ENCODE measurements at regions not wholly inside any gene's neighbourhood (a gene's known extent, or its start where the extent isn't known, plus 50 kb on each side); places are given as distances from the start of the nearest gene placed in this dataset.

DNA sequence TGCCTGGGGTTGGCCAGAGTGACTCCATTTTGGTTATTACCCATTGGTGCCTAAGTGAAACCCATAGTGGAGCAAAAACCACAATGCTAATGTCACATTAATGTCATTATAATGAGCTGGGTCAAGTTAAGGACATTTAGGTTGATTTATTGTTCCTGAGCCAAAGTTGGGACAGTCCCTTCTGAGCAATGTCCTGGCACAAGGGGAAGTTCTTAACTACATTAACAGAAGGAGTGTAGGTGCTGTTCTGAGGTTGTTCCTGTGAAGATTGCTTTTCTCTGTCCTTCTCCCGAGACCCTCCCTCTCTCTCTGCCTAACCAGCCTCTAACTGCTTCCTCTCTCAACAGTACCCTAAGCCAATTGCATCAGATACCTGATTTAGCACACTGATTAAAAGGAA lies 1956.8 kb upstream of the PCDH10 start:
- Histone ChIP-seq H3K9me3 (ENCODE audit: low read depth, low read length) (no peaks in the 10 kb centered on the region), H3K36me3 (ENCODE audit: insufficient read depth, low read length) (no peaks in the 10 kb centered on the region), H3K9ac (ENCODE audit: insufficient read length) (no peak overlapping the region), H3K4me3 (no peak overlapping the region), H3K27ac (no peak overlapping the region)
- DNase-seq (ENCODE audit: low read depth, low spot score) = no peak
- TF ChIP-seq POLR2AphosphoS5 (IDR thresholded peaks at IDR 0.05; ENCODE audit: borderline replicate concordance, low read depth, low read length) = no peak
- TF ChIP-seq FOXP2 (optimal IDR thresholded peaks at IDR 0.05; ENCODE audit: control extremely low read depth, extremely low read length, insufficient read depth) = no peak
- no peak for TF ChIP-seq EZH2 (IDR thresholded peaks at IDR 0.05)

- no peak for TF ChIP-seq FOXP2 (optimal IDR thresholded peaks at IDR 0.05; ENCODE audit: control extremely low read depth, extremely low read length, insufficient read depth)
- no peak for TF ChIP-seq POLR2AphosphoS5 (IDR thresholded peaks at IDR 0.05; ENCODE audit: borderline replicate concordance, low read depth, low read length)
- no peak for TF ChIP-seq EZH2 (IDR thresholded peaks at IDR 0.05)
- Histone ChIP-seq H3K9ac (ENCODE audit: insufficient read length) (no peak overlapping the region), H3K27ac (no peak overlapping the region), H3K4me3 (no peak overlapping the region), H3K36me3 (ENCODE audit: insufficient read depth, low read length) (no peaks in the 10 kb centered on the region), H3K9me3 (ENCODE audit: low read depth, low read length) (no peaks in the 10 kb centered on the region)
- DNase-seq (ENCODE audit: low read depth, low spot score) = no peak
Measured at GRCh38 chr4:131207589-131207988, 1941.5 kb upstream of the PCDH10 start.

DNA sequence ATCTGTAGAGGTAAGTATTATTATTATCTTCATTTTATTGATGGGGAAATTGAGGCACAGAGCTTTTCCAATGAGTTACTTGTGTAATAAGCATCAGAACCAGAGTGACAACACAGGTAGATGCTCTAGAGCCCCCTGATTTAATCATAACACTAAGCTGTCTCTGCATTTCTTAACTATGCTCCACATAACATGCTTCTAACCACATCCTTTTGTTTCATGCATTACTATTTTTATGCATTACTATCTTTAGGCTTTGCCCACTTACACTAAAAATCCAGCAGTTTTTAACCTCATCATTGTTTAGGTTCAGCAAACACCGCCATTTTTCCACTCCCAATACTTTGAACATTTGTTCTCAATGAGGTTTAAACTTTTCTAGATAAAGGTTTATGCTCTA lies 1900.8 kb upstream of the PCDH10 start:
- DNase-seq (ENCODE audit: low read depth, low spot score) = no peak
- TF ChIP-seq POLR2AphosphoS5 (IDR thresholded peaks at IDR 0.05; ENCODE audit: borderline replicate concordance, low read depth, low read length) = no peak
- TF ChIP-seq FOXP2 (optimal IDR thresholded peaks at IDR 0.05; ENCODE audit: control extremely low read depth, extremely low read length, insufficient read depth) = no peak
- TF ChIP-seq EZH2 (IDR thresholded peaks at IDR 0.05) = no peak
- H3K9ac ChIP-seq (ENCODE audit: insufficient read length) = no peak overlapping the region
- no peak overlapping the region for H3K27ac ChIP-seq
- no peaks in the 10 kb centered on the region for H3K36me3 ChIP-seq (ENCODE audit: insufficient read depth, low read length)
- no peaks in the 10 kb centered on the region for H3K9me3 ChIP-seq (ENCODE audit: low read depth, low read length)
- no peak overlapping the region for H3K4me3 ChIP-seq

GRCh38 chr4:131251321-131251720 lies 1897.8 kb upstream of the PCDH10 start:
- Histone ChIP-seq H3K36me3 (ENCODE audit: insufficient read depth, low read length) (no peaks in the 10 kb centered on the region), H3K4me3 (no peak overlapping the region), H3K27ac (no peak overlapping the region), H3K9me3 (ENCODE audit: low read depth, low read length) (no peaks in the 10 kb centered on the region), H3K9ac (ENCODE audit: insufficient read length) (no peak overlapping the region)
- no peak for DNase-seq (ENCODE audit: low read depth, low spot score)
- TF ChIP-seq POLR2AphosphoS5 (IDR thresholded peaks at IDR 0.05; ENCODE audit: borderline replicate concordance, low read depth, low read length) (no peak), EZH2 (IDR thresholded peaks at IDR 0.05) (no peak), FOXP2 (optimal IDR thresholded peaks at IDR 0.05; ENCODE audit: control extremely low read depth, extremely low read length, insufficient read depth) (no peak)

DNA sequence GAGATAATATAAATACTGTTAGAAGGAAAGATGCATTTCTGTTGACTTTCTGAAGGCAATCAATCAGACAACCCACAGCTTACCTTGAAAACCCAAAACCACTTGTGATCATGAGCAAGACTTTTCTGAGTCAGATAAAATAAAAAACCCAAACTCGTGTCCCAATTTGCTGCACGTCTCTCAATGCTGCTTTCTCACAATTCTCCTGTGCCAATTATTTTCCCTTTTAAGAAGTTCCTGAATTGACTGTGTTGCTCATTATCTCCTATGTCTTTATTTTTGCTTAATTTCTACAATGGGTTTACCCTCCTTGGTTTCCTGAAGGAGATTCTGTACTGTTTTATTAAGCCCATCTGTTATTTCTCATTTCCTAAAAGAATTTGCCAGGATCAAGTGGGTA lies 1891.9 kb upstream of the PCDH10 start:
- TF ChIP-seq FOXP2 (optimal IDR thresholded peaks at IDR 0.05; ENCODE audit: control extremely low read depth, extremely low read length, insufficient read depth) (no peak), POLR2AphosphoS5 (IDR thresholded peaks at IDR 0.05; ENCODE audit: borderline replicate concordance, low read depth, low read length) (no peak), EZH2 (IDR thresholded peaks at IDR 0.05) (no peak)
- Histone ChIP-seq H3K4me3 (no peak overlapping the region), H3K9me3 (ENCODE audit: low read depth, low read length) (no peaks in the 10 kb centered on the region), H3K9ac (ENCODE audit: insufficient read length) (no peak overlapping the region), H3K36me3 (ENCODE audit: insufficient read depth, low read length) (no peaks in the 10 kb centered on the region), H3K27ac (no peak overlapping the region)
- no peak for DNase-seq (ENCODE audit: low read depth, low spot score)

DNA sequence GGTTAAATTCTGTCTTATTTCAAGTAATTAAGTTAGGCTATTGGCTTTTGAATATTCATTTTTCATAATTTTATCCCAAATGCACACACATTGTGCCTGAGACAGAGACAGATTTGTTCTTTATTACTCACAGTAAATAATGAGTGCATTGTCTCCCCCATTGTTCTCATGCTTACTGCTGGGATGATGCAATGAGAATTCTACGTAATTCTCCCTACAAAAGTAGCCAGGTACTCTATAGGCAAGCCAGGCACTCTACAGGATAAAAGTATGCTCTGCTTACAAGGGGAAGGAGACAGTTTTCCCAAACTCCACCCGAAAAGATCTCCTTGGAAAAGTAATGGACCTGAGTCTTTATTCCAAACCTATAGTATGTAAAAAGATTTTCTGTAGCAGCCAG lies 1890.7 kb upstream of the PCDH10 start:
- H3K36me3 ChIP-seq (ENCODE audit: insufficient read depth, low read length) = no peaks in the 10 kb centered on the region
- TF ChIP-seq FOXP2 (optimal IDR thresholded peaks at IDR 0.05; ENCODE audit: control extremely low read depth, extremely low read length, insufficient read depth) = no peak
- TF ChIP-seq POLR2AphosphoS5 (IDR thresholded peaks at IDR 0.05; ENCODE audit: borderline replicate concordance, low read depth, low read length) = no peak
- TF ChIP-seq EZH2 (IDR thresholded peaks at IDR 0.05) = no peak
- no peak for DNase-seq (ENCODE audit: low read depth, low spot score)
- no peak overlapping the region for H3K4me3 ChIP-seq
- H3K9me3 ChIP-seq (ENCODE audit: low read depth, low read length) = no peaks in the 10 kb centered on the region
- H3K27ac ChIP-seq = no peak overlapping the region
- no peak overlapping the region for H3K9ac ChIP-seq (ENCODE audit: insufficient read length)

DNA sequence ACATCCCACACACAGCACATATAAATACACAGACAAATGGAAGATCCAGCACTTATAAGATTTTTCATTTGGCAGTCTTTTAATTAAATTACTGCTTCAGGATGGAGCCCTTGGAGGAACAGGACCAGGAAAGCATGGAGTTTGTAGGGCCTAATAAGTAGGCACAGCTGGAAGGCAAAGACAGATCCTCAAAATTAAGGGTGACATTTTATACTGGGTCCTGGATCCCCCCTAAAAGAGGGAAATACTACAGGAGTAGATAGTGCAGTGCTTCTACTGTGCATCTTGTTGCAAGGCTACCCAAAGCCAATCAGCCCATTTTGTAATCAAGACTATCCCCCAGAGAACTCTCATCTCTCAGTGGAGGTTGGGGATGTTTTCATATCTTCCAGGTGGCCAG lies 1860.7 kb upstream of the PCDH10 start:
- Histone ChIP-seq H3K36me3 (ENCODE audit: insufficient read depth, low read length) (no peaks in the 10 kb centered on the region), H3K9ac (ENCODE audit: insufficient read length) (no peak overlapping the region), H3K27ac (no peak overlapping the region), H3K9me3 (ENCODE audit: low read depth, low read length) (no peaks in the 10 kb centered on the region), H3K4me3 (no peak overlapping the region)
- no peak for TF ChIP-seq POLR2AphosphoS5 (IDR thresholded peaks at IDR 0.05; ENCODE audit: borderline replicate concordance, low read depth, low read length)
- DNase-seq (ENCODE audit: low read depth, low spot score) = no peak

- DNase-seq (ENCODE audit: low read depth, low spot score) = no peak
- no peaks in the 10 kb centered on the region for H3K9me3 ChIP-seq (ENCODE audit: low read depth, low read length)
- H3K9ac ChIP-seq (ENCODE audit: insufficient read length) = no peak overlapping the region
- H3K27ac ChIP-seq = no peak overlapping the region
- H3K4me3 ChIP-seq = no peak overlapping the region
- TF ChIP-seq POLR2AphosphoS5 (IDR thresholded peaks at IDR 0.05; ENCODE audit: borderline replicate concordance, low read depth, low read length) (no peak), FOXP2 (optimal IDR thresholded peaks at IDR 0.05; ENCODE audit: control extremely low read depth, extremely low read length, insufficient read depth) (no peak), EZH2 (IDR thresholded peaks at IDR 0.05) (no peak)
- H3K36me3 ChIP-seq (ENCODE audit: insufficient read depth, low read length) = no peaks in the 10 kb centered on the region
Measured at GRCh38 chr4:131296192-131296591, 1852.9 kb upstream of the PCDH10 start.

GRCh38 chr4:131302108-131302507 lies 1847.0 kb upstream of the PCDH10 start:
- TF ChIP-seq POLR2AphosphoS5 (IDR thresholded peaks at IDR 0.05; ENCODE audit: borderline replicate concordance, low read depth, low read length) = no peak
- no peak for TF ChIP-seq FOXP2 (optimal IDR thresholded peaks at IDR 0.05; ENCODE audit: control extremely low read depth, extremely low read length, insufficient read depth)
- no peak for TF ChIP-seq EZH2 (IDR thresholded peaks at IDR 0.05)
- Histone ChIP-seq H3K9ac (ENCODE audit: insufficient read length) (no peak overlapping the region), H3K27ac (no peak overlapping the region), H3K36me3 (ENCODE audit: insufficient read depth, low read length) (no peaks in the 10 kb centered on the region), H3K9me3 (ENCODE audit: low read depth, low read length) (no peaks in the 10 kb centered on the region), H3K4me3 (no peak overlapping the region)
- no peak for DNase-seq (ENCODE audit: low read depth, low spot score)

All from SK-N-MC (cell line).